ENCODE measurements at regions not wholly inside any gene's neighbourhood (a gene's known extent, or its start where the extent isn't known, plus 50 kb on each side); places are given as distances from the start of the nearest gene placed in this dataset.

DNA sequence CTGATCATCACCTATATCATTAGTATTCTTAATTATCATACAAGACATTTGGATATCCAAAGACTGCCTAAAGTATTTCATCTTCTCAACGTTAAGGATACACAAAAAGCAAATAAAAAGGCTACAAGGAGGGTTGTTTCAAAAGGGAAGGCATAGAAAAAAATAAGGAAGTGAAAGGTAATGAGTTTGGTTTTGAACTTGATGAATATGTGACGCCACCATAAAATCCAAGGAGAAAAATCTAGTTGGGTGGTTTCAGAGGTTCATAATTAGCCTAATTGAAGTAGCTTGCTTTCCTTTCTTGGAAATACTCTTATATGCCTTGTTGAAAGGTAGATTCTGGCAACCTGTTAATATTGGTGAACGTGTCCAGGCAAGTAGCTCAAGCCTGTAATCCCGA lies 96.1 kb upstream of the SGCD start:
- TF ChIP-seq EZH2 (IDR thresholded peaks at IDR 0.05; ENCODE audit: low read depth, low read length, severe bottlenecking), result no peak
- TF ChIP-seq EP300 (IDR thresholded peaks at IDR 0.05; ENCODE audit: borderline replicate concordance in 1 of 2, low read depth in 2 of 2, low read length in 2 of 2), result no peak
- TF ChIP-seq TEAD4 (IDR thresholded peaks at IDR 0.05; ENCODE audit: low read depth, low read length), result no peak
- no peak for TF ChIP-seq CREB1 (IDR thresholded peaks at IDR 0.05)
- TF ChIP-seq, protein P1, sequence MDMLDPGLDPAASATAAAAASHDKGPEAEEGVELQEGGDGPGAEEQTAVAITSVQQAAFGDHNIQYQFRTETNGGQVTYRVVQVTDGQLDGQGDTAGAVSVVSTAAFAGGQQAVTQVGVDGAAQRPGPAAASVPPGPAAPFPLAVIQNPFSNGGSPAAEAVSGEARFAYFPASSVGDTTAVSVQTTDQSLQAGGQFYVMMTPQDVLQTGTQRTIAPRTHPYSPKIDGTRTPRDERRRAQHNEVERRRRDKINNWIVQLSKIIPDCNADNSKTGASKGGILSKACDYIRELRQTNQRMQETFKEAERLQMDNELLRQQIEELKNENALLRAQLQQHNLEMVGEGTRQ (IDR thresholded peaks at IDR 0.05; ENCODE audit: low read length), result no peak
- TF ChIP-seq SRF (IDR thresholded peaks at IDR 0.05; ENCODE audit: low read depth, low read length), result no peak
- TF ChIP-seq SIRT6 (IDR thresholded peaks at IDR 0.05; ENCODE audit: low read length), result no peak
- no peak for TF ChIP-seq BCL11A (IDR thresholded peaks at IDR 0.05; ENCODE audit: low read depth in 2 of 2, low read length in 2 of 2)
- TF ChIP-seq GABPA (IDR thresholded peaks at IDR 0.05; ENCODE audit: borderline replicate concordance, insufficient read depth, low read length), result no peak
- no peak for TF ChIP-seq GTF2F1 (IDR thresholded peaks at IDR 0.05; ENCODE audit: borderline replicate concordance, low read depth, low read length)
- no peak for TF ChIP-seq BACH1 (IDR thresholded peaks at IDR 0.05; ENCODE audit: low read length)
- no peak for TF ChIP-seq NRF1 (IDR thresholded peaks at IDR 0.05; ENCODE audit: low read depth, low read length)
- TF ChIP-seq, protein P2, sequence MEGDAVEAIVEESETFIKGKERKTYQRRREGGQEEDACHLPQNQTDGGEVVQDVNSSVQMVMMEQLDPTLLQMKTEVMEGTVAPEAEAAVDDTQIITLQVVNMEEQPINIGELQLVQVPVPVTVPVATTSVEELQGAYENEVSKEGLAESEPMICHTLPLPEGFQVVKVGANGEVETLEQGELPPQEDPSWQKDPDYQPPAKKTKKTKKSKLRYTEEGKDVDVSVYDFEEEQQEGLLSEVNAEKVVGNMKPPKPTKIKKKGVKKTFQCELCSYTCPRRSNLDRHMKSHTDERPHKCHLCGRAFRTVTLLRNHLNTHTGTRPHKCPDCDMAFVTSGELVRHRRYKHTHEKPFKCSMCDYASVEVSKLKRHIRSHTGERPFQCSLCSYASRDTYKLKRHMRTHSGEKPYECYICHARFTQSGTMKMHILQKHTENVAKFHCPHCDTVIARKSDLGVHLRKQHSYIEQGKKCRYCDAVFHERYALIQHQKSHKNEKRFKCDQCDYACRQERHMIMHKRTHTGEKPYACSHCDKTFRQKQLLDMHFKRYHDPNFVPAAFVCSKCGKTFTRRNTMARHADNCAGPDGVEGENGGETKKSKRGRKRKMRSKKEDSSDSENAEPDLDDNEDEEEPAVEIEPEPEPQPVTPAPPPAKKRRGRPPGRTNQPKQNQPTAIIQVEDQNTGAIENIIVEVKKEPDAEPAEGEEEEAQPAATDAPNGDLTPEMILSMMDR (IDR thresholded peaks at IDR 0.05; ENCODE audit: control extremely low read depth in 1 of 3, insufficient read depth in 1 of 3, low read depth in 1 of 3, low read length in 3 of 3), result no peak
- TF ChIP-seq HDAC6 (IDR thresholded peaks at IDR 0.05; ENCODE audit: low read depth, low read length), result no peak

All from H1 (cell line).